ENCODE measurements at regions not wholly inside any gene's neighbourhood (a gene's known extent, or its start where the extent isn't known, plus 50 kb on each side); places are given as distances from the start of the nearest gene placed in this dataset.

GRCh38 chr1:221337106-221337505 lies 404.8 kb downstream of the DUSP10 start:
- TF ChIP-seq CTCF (optimal IDR thresholded peaks at IDR 0.05 in 1 of 3, IDR thresholded peaks at IDR 0.05 in 1 of 3, conservative IDR thresholded peaks at IDR 0.05 in 1 of 3; ENCODE audit: extremely low read depth in 1 of 3, insufficient read depth in 2 of 3, low read length in 3 of 3) (no peak), EZH2 (IDR thresholded peaks at IDR 0.05; ENCODE audit: low read length) (no peak)
